Tibial artery (tissue), 4 donors: ENCODE measurements at regions not wholly inside any gene's neighbourhood (a gene's known extent, or its start where the extent isn't known, plus 50 kb on each side); places are given as distances from the start of the nearest gene placed in this dataset.

Source experiments
- DNase-seq, 2 donors: peaks; one replicate each; pipeline ENCODE4 v3.0.0-alpha.2; 2019
- H3K27ac ChIP-seq, 2 donors: fragments of 200-600 bp; sonication (generic) in 1 of 2; 1 replicate in 1 of 2; 2 replicates in 1 of 2; pipeline ENCODE4 v1.5.1; 2018 to 2019; ENCODE audit warnings: mild to moderate bottlenecking in 1 of 2
- H3K27me3 ChIP-seq, 2 donors: fragments of 200-600 bp; sonication (generic) in 1 of 2; one replicate each; pipeline versions ENCODE4 v1.5.1 to v1.6.0; 2016 to 2019
- H3K36me3 ChIP-seq, 3 donors: fragments of 200-600 bp; sonication (generic) in 2 of 3; one replicate each; pipeline ENCODE4 v1.5.1; 2016 to 2019; ENCODE audit warnings: mild to moderate bottlenecking in 2 of 3
- H3K4me1 ChIP-seq, 4 donors: fragments of 200-600 bp; sonication (generic) in 2 of 4; 1 replicate in 3 of 4; 2 replicates in 1 of 4; pipeline ENCODE4 v1.5.1; 2016 to 2019
- H3K4me3 ChIP-seq, 2 donors: fragments of 200-600 bp; sonication (generic) in 1 of 2; 1 replicate in 1 of 2; 2 replicates in 1 of 2; pipeline ENCODE4 v1.5.1; 2018 to 2019; ENCODE audit warnings: mild to moderate bottlenecking in 2 of 2
- H3K9me3 ChIP-seq, 3 donors: fragments of 200-600 bp; sonication (generic) in 1 of 3; one replicate each; pipeline ENCODE4 v1.5.1; 2016 to 2019
- intact Hi-C: fragments of 100-400 bp; cut with DNase I; formaldehyde crosslinking; loops from one replicate; pipeline ENCODE4 v1.15.0; 2023; ENCODE audit warnings: low total_unique reads
- TF ChIP-seq, protein P1 (sequence below), 2 experiments: fragments of 200-600 bp in 1 of 2; fragments of 450-650 bp in 1 of 2; IDR thresholded peaks; one replicate each; pipeline ENCODE4 v1.5.1; 2017 to 2019; ENCODE audit warnings: antibody characterized with exemption in 2 of 2, mild to moderate bottlenecking in 1 of 2, moderate library complexity in 1 of 2

GRCh38 chr4:154001193-154001592 is 212.3 kb upstream of the SFRP2 start:
- DNase-seq: no peak
- intact Hi-C loops: no loop called here
- H3K27ac ChIP-seq: no peak overlapping the region

DNA sequence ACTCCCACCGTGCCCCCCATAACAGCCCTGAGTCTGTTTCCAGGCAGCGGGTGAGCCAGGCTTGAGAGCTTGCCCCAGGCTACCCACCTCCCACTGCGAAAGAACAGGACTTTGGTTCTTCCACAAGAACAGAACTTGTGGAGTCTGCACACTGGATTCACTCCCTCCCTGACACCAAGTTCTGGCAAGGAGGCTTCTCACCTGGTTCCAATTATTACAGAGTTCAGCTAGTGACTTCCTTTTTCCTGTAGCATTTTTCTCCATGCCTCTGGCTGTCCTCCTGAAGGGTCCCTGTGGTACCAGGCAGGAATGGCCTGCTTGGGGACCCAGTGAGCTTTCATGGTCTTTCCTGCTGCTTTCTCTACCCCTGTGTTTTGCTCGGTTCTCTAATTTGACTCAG is 208.6 kb upstream of the SFRP2 start:
- Histone ChIP-seq H3K4me3 (no peak overlapping the region), H3K4me1 (no peaks in the 10 kb centered on the region), H3K36me3 (no peaks in the 10 kb centered on the region), H3K27me3 (no peaks in the 10 kb centered on the region), H3K27ac (no peak overlapping the region), H3K9me3 (no peaks in the 10 kb centered on the region)
- TF ChIP-seq, protein P1, sequence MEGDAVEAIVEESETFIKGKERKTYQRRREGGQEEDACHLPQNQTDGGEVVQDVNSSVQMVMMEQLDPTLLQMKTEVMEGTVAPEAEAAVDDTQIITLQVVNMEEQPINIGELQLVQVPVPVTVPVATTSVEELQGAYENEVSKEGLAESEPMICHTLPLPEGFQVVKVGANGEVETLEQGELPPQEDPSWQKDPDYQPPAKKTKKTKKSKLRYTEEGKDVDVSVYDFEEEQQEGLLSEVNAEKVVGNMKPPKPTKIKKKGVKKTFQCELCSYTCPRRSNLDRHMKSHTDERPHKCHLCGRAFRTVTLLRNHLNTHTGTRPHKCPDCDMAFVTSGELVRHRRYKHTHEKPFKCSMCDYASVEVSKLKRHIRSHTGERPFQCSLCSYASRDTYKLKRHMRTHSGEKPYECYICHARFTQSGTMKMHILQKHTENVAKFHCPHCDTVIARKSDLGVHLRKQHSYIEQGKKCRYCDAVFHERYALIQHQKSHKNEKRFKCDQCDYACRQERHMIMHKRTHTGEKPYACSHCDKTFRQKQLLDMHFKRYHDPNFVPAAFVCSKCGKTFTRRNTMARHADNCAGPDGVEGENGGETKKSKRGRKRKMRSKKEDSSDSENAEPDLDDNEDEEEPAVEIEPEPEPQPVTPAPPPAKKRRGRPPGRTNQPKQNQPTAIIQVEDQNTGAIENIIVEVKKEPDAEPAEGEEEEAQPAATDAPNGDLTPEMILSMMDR (IDR thresholded peaks at IDR 0.05): no peak
- intact Hi-C loops: no loop called here
- DNase-seq: no peak

More at GRCh38 chr4:154001193-154001592, 212.3 kb upstream of the SFRP2 start:
- Histone ChIP-seq H3K9me3 (no peaks in the 10 kb centered on the region), H3K36me3 (no peaks in the 10 kb centered on the region), H3K27me3 (no peaks in the 10 kb centered on the region), H3K4me1 (peaks cover 0 to 9% (median 3%) of the 10 kb centered on the region in 4 donors), H3K4me3 (no peak overlapping the region)
- TF ChIP-seq, protein P1 (IDR thresholded peaks at IDR 0.05): no peak

GRCh38 chr4:153989505-153989904 is 200.6 kb upstream of the SFRP2 start:
- TF ChIP-seq, protein P1 (IDR thresholded peaks at IDR 0.05): no peak
- H3K36me3 ChIP-seq: no peaks in the 10 kb centered on the region

DNA sequence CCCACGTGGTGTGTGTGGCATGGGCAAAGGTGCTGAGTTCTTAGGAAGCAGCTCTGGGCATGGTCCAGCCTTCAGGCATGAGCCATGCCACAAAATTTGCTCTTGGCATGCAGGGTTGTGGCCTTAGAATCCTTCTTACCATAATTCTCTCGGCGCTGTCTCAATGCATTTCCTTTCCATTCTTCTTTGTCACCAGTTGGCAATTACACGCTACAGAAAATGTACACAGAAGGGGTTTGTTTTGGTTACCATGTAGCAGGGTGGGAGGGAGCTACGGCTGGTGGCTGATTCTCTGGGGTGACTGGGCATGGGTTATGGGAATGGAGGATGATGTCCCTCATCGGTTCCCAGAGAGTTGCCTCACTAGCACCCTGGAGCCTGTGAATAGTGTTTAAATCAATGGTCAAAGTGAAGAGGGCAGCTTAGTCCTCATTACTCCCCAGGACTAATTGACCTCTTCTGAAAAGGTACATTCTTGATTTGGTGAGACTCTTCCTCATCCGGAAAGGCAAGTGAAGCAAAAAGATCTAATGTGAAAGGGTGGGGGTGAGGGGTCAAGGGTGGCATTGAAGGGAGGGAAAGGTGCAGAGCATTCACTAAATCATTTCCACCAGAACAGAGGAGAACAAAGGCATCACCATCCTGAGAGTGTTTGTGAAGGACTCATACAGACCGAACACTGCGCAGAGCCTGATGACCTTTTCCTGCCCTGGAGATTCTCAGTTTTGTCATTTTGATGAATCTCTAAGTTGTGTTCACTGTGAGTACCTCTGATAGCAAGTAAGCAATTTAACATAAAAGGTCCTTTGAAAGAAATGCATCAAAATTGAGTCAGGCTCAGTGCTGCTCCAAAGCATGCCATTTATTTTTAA is 199.8 kb upstream of the SFRP2 start:
- H3K9me3 ChIP-seq: peaks cover 0 to 3% (median 0%) of the 10 kb centered on the region in 3 donors
- H3K27ac ChIP-seq: no peak overlapping the region
- no peaks in the 10 kb centered on the region for H3K36me3 ChIP-seq
- H3K4me1 ChIP-seq: no peaks in the 10 kb centered on the region
- TF ChIP-seq, protein P1 (IDR thresholded peaks at IDR 0.05): no peak
- intact Hi-C loops: no loop called here
- H3K4me3 ChIP-seq: no peak overlapping the region
- no peak for DNase-seq
- no peaks in the 10 kb centered on the region for H3K27me3 ChIP-seq

More at GRCh38 chr4:153989505-153989904, 200.6 kb upstream of the SFRP2 start:
- no peaks in the 10 kb centered on the region for H3K27me3 ChIP-seq
- DNase-seq: no peak
- H3K27ac ChIP-seq: no peak overlapping the region
- peaks cover 0 to 3% (median 0%) of the 10 kb centered on the region in 3 donors for H3K9me3 ChIP-seq
- no peaks in the 10 kb centered on the region for H3K4me1 ChIP-seq
- no peak overlapping the region for H3K4me3 ChIP-seq
- intact Hi-C loops: no loop called here

- no peaks in the 10 kb centered on the region for H3K27me3 ChIP-seq
- TF ChIP-seq, protein P1 (IDR thresholded peaks at IDR 0.05): no peak
- peaks cover 0 to 3% (median 0%) of the 10 kb centered on the region in 3 donors for H3K9me3 ChIP-seq
- no peak overlapping the region for H3K4me3 ChIP-seq
- H3K36me3 ChIP-seq: no peaks in the 10 kb centered on the region
- no peak for DNase-seq
- intact Hi-C loops: no loop called here
- no peaks in the 10 kb centered on the region for H3K4me1 ChIP-seq
- H3K27ac ChIP-seq: no peak overlapping the region
Observed at GRCh38 chr4:153987291-153987690, 198.4 kb upstream of the SFRP2 start.
